ENCODE measurements at regions not wholly inside any gene's neighbourhood (a gene's known extent, or its start where the extent isn't known, plus 50 kb on each side); places are given as distances from the start of the nearest gene placed in this dataset.

DNA sequence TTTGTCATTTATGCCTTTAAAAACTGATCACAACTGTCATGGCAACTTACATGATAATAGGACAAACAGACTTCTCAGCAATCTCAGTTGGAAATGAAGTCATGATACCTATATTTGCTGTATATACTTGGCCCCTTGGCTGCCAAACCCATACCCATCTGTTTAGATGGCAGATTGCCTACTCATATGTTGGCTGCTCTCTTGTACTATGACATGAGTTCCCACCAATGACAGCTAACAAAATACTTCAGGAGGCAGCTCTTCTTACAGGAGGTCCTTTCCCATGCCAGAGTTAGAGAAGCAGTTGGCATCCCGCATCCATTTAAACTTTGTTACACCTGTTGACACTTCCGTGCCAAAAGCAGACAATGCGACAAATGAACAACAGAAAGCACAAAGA, 603.1 kb upstream of the ADGRL2 start:
- TF ChIP-seq, protein P1, sequence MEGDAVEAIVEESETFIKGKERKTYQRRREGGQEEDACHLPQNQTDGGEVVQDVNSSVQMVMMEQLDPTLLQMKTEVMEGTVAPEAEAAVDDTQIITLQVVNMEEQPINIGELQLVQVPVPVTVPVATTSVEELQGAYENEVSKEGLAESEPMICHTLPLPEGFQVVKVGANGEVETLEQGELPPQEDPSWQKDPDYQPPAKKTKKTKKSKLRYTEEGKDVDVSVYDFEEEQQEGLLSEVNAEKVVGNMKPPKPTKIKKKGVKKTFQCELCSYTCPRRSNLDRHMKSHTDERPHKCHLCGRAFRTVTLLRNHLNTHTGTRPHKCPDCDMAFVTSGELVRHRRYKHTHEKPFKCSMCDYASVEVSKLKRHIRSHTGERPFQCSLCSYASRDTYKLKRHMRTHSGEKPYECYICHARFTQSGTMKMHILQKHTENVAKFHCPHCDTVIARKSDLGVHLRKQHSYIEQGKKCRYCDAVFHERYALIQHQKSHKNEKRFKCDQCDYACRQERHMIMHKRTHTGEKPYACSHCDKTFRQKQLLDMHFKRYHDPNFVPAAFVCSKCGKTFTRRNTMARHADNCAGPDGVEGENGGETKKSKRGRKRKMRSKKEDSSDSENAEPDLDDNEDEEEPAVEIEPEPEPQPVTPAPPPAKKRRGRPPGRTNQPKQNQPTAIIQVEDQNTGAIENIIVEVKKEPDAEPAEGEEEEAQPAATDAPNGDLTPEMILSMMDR (IDR thresholded peaks at IDR 0.05 in 4 of 5, conservative IDR thresholded peaks at IDR 0.05 in 1 of 5): no peak
- TF ChIP-seq POLR2A (IDR thresholded peaks at IDR 0.05): no peak
